DND-41 (cell line): ENCODE measurements at regions not wholly inside any gene's neighbourhood (a gene's known extent, or its start where the extent isn't known, plus 50 kb on each side); places are given as distances from the start of the nearest gene placed in this dataset.

Source experiments
- CTCF ChIP-seq: IDR thresholded peaks from 2 replicates; pipeline ENCODE4 v1.5.1; 2012; ENCODE audit warnings: borderline replicate concordance, low read length, moderate library complexity, mild to moderate bottlenecking; ENCODE audit not compliant: poor library complexity, severe bottlenecking; ENCODE audit errors: extremely low read depth
- EZH2 ChIP-seq: IDR thresholded peaks from 3 replicates; pipeline ENCODE4 v1.6.1; 2012; ENCODE audit warnings: borderline replicate concordance, low read depth, mild to moderate bottlenecking, moderate library complexity, low read length, inconsistent platforms; ENCODE audit not compliant: severe bottlenecking

- no peak for TF ChIP-seq CTCF
- no peak for TF ChIP-seq EZH2
These were observed 56.3 kb upstream of the HNF1B start for GRCh38 chr17:37801171-37801570.
